H9 (cell line): ENCODE measurements at regions not wholly inside any gene's neighbourhood (a gene's known extent, or its start where the extent isn't known, plus 50 kb on each side); places are given as distances from the start of the nearest gene placed in this dataset.

Experiments used
- DNase-seq: peaks from one replicate; pipeline ENCODE4 v3.0.0-alpha.2; 2017
- H2AFZ ChIP-seq: one replicate; pipeline ENCODE4 v1.6.1; 2013; ENCODE audit warnings: mild to moderate bottlenecking, low read length, control low read depth, moderate library complexity
- H2AK5ac ChIP-seq: 2 replicates; pipeline ENCODE4 v1.6.1; 2013; ENCODE audit warnings: low read length, control low read depth, mixed read lengths; ENCODE audit not compliant: insufficient read length
- H2BK120ac ChIP-seq: one replicate; pipeline ENCODE4 v1.6.1; 2013; ENCODE audit warnings: low read depth, mild to moderate bottlenecking, low read length, control low read depth, inconsistent platforms; ENCODE audit not compliant: poor library complexity, severe bottlenecking
- H2BK12ac ChIP-seq: 2 replicates; pipeline ENCODE4 v1.6.1; 2013; ENCODE audit warnings: low read length, control low read depth, mixed read lengths, low read depth; ENCODE audit not compliant: insufficient read length
- H2BK15ac ChIP-seq: 2 replicates; pipeline ENCODE4 v1.6.1; 2013; ENCODE audit warnings: low read depth, low read length, control low read depth
- H2BK20ac ChIP-seq: one replicate; pipeline ENCODE4 v1.6.1; 2013; ENCODE audit warnings: low read depth, mild to moderate bottlenecking, low read length, control low read depth, inconsistent platforms; ENCODE audit not compliant: poor library complexity, severe bottlenecking
- H2BK5ac ChIP-seq: 2 replicates; pipeline ENCODE4 v1.6.1; 2013; ENCODE audit warnings: low read length, control low read depth, mixed read lengths; ENCODE audit not compliant: insufficient read length
- H3K14ac ChIP-seq: 2 replicates; pipeline ENCODE4 v1.6.1; 2013; ENCODE audit warnings: low read length, control low read depth; ENCODE audit not compliant: insufficient read depth
- H3K18ac ChIP-seq: 2 replicates; pipeline ENCODE4 v1.6.1; 2013; ENCODE audit warnings: low read depth, mild to moderate bottlenecking, mixed read lengths, low read length, control low read depth; ENCODE audit not compliant: insufficient read length
- H3K23ac ChIP-seq: 2 replicates; pipeline ENCODE4 v1.6.1; 2013; ENCODE audit warnings: low read length, control low read depth, mixed read lengths, low read depth; ENCODE audit not compliant: insufficient read length
- H3K23me2 ChIP-seq: 2 replicates; pipeline ENCODE4 v1.6.1; 2013; ENCODE audit warnings: low read depth, mild to moderate bottlenecking, mixed read lengths, low read length, control low read depth; ENCODE audit not compliant: insufficient read length, poor library complexity, severe bottlenecking
- H3K27ac ChIP-seq: 2 replicates; pipeline ENCODE4 v1.5.1; 2013; ENCODE audit warnings: low read length, control low read depth, mixed read lengths, low read depth; ENCODE audit not compliant: insufficient read length
- H3K27me3 ChIP-seq: 2 replicates; pipeline ENCODE4 v1.6.1; 2013; ENCODE audit warnings: low read length, control low read depth, inconsistent platforms; ENCODE audit not compliant: insufficient read depth
- H3K4ac ChIP-seq: 2 replicates; pipeline ENCODE4 v1.6.1; 2013; ENCODE audit warnings: low read depth, mild to moderate bottlenecking, control low read depth, inconsistent platforms, low read length, moderate library complexity
- H3K4me1 ChIP-seq: 2 replicates; pipeline ENCODE4 v1.6.1; 2013; ENCODE audit warnings: low read length, control low read depth, inconsistent platforms; ENCODE audit not compliant: insufficient read depth
- H3K4me2 ChIP-seq: 2 replicates; pipeline ENCODE4 v1.6.1; 2013; ENCODE audit warnings: low read length, control low read depth, mixed read lengths; ENCODE audit not compliant: insufficient read length, insufficient read depth
- H3K56ac ChIP-seq: 2 replicates; pipeline ENCODE4 v1.6.1; 2013; ENCODE audit warnings: low read depth, mild to moderate bottlenecking, mixed read lengths, low read length, control low read depth; ENCODE audit not compliant: insufficient read length
- H3K79me1 ChIP-seq: 2 replicates; pipeline ENCODE4 v1.6.1; 2013; ENCODE audit warnings: low read depth, mild to moderate bottlenecking, moderate library complexity, low read length, control low read depth, inconsistent platforms; ENCODE audit not compliant: insufficient read depth, poor library complexity, severe bottlenecking
- H3K79me2 ChIP-seq: 2 replicates; pipeline ENCODE4 v1.6.1; 2013; ENCODE audit warnings: low read length, control low read depth, inconsistent platforms; ENCODE audit not compliant: insufficient read depth
- H3K9ac ChIP-seq: 2 replicates; pipeline ENCODE4 v1.6.1; 2013; ENCODE audit warnings: low read length, control low read depth, mixed read lengths; ENCODE audit not compliant: insufficient read length; ENCODE audit errors: extremely low read depth
- H3K9me3 ChIP-seq: one replicate; pipeline ENCODE4 v1.6.1; 2013; ENCODE audit warnings: low read depth, low read length, inconsistent platforms; ENCODE audit not compliant: control insufficient read depth
- H3T11ph ChIP-seq: one replicate; pipeline ENCODE4 v1.6.1; 2013; ENCODE audit warnings: mild to moderate bottlenecking, low read length, control low read depth, inconsistent platforms
- H4K20me1 ChIP-seq: one replicate; pipeline ENCODE4 v1.6.1; 2013; ENCODE audit not compliant: control insufficient read depth, insufficient read length, insufficient read depth
- H4K5ac ChIP-seq: 2 replicates; pipeline ENCODE4 v1.6.1; 2013; ENCODE audit warnings: low read depth, mild to moderate bottlenecking, mixed read lengths, low read length, control low read depth; ENCODE audit not compliant: insufficient read length
- H4K8ac ChIP-seq: replicated peaks from 2 replicates; pipeline ENCODE4 v1.6.1; 2013; ENCODE audit warnings: low read length, control low read depth, mixed read lengths, low read depth; ENCODE audit not compliant: insufficient read length
- H4K91ac ChIP-seq: 2 replicates; pipeline ENCODE4 v1.6.1; 2013; ENCODE audit warnings: low read depth, mild to moderate bottlenecking, moderate library complexity, mixed read lengths, low read length, control low read depth; ENCODE audit not compliant: insufficient read length
- H3K27ac Mint-ChIP-seq, 3 experiments: 2 replicates in 2 of 3; 3 replicates in 1 of 3; pipeline ENCODE4 v1.8.0; 2020 to 2021; ENCODE audit warnings: mixed read lengths in 3 of 3, mild to moderate bottlenecking in 1 of 3, moderate library complexity in 1 of 3
- H3K27me3 Mint-ChIP-seq: 2 replicates; pipeline ENCODE4 v1.8.0; 2021; ENCODE audit warnings: low read depth, mild to moderate bottlenecking, moderate library complexity, mixed read lengths
- H3K36me3 Mint-ChIP-seq, 3 experiments: 2 replicates in 2 of 3; 3 replicates in 1 of 3; pipeline ENCODE4 v1.8.0; 2020 to 2021; ENCODE audit warnings: low read depth in 3 of 3, mixed read lengths in 3 of 3; ENCODE audit not compliant: insufficient read depth in 1 of 3
- H3K4me1 Mint-ChIP-seq, 2 experiments: 2 replicates each; pipeline ENCODE4 v1.8.0; 2020; ENCODE audit warnings: mixed read lengths in 2 of 2
- H3K4me3 Mint-ChIP-seq, 2 experiments: 2 replicates in 1 of 2; 3 replicates in 1 of 2; pipeline ENCODE4 v1.8.0; 2020 to 2021; ENCODE audit warnings: mild to moderate bottlenecking in 2 of 2, mixed read lengths in 2 of 2, moderate library complexity in 1 of 2
- H3K9me3 Mint-ChIP-seq, 2 experiments: 2 replicates in 1 of 2; 3 replicates in 1 of 2; pipeline ENCODE4 v1.8.0; 2020; ENCODE audit warnings: mild to moderate bottlenecking in 2 of 2, mixed read lengths in 2 of 2, moderate library complexity in 1 of 2
- CTCF ChIP-seq: fragments of 200-600 bp; sonication (generic); conservative IDR thresholded peaks from 3 replicates; pipeline ENCODE4 v1.8.0; 2021; ENCODE audit warnings: antibody characterized with exemption, mild to moderate bottlenecking
- WGBS: extraction: QIAGEN DNeasy Blood & Tissue Kit; methylation state at CpG from one replicate; pipeline ENCODE4 v1.1.7; 2013; ENCODE audit warnings: missing lambda C conversion rate, low lambda C conversion rate, mixed read lengths; ENCODE audit not compliant: insufficient read length; ENCODE audit errors: extremely low coverage; 5-methylcytosine and 5-hydroxymethylcytosine counted together

- Histone ChIP-seq H3K56ac (no peak overlapping the region), H3K27me3 (no peaks in the 10 kb centered on the region), H3K9ac (no peak overlapping the region), H2AFZ (no peak overlapping the region), H2BK20ac (no peak overlapping the region), H2BK12ac (no peak overlapping the region), H3K9me3 (no peaks in the 10 kb centered on the region), H3K18ac (no peak overlapping the region), H4K8ac (no peak overlapping the region), H2AK5ac (no peak overlapping the region), H3K4me1 (no peaks in the 10 kb centered on the region), H3K79me1 (no peaks in the 10 kb centered on the region), H2BK5ac (no peak overlapping the region), H4K5ac (no peak overlapping the region), H2BK15ac (no peak overlapping the region), H3K14ac (no peak overlapping the region), H3K23me2 (no peaks in the 10 kb centered on the region), H4K20me1 (no peaks in the 10 kb centered on the region), H3T11ph (no peak overlapping the region), H3K4me2 (no peak overlapping the region), H3K4ac (no peak overlapping the region), H3K27ac (no peak overlapping the region), H2BK120ac (no peak overlapping the region), H4K91ac (no peak overlapping the region), H3K23ac (no peak overlapping the region), H3K79me2 (no peaks in the 10 kb centered on the region)
- Mint-ChIP-seq H3K9me3 (no peaks in the 10 kb centered on the region), H3K27ac (no peak overlapping the region), H3K27me3 (no peaks in the 10 kb centered on the region), H3K36me3 (no peaks in the 10 kb centered on the region), H3K4me3 (no peak overlapping the region), H3K4me1 (peaks cover 8 to 17% of the 10 kb centered on the region in 2 experiments)
- no peak for DNase-seq
- no CpG with 5 or more reads among the region's 1 CpG for WGBS
- TF ChIP-seq CTCF: no peak
Measured at GRCh38 chr3:30353711-30354467, 252.5 kb upstream of the TGFBR2 start.
